Fibroblast of villous mesenchyme (primary cell): ENCODE measurements at regions not wholly inside any gene's neighbourhood (a gene's known extent, or its start where the extent isn't known, plus 50 kb on each side); places are given as distances from the start of the nearest gene placed in this dataset.

Experiments
- DNase-seq: peaks from one replicate; pipeline ENCODE4 v3.0.0-alpha.2; 2010; ENCODE audit warnings: low read depth
- H3K4me3 ChIP-seq: 2 replicates; pipeline ENCODE4 v1.5.1; 2011; ENCODE audit warnings: low read depth, mild to moderate bottlenecking, low read length
- TF ChIP-seq, protein P1 (sequence below): IDR thresholded peaks from 2 replicates; pipeline ENCODE4 v1.5.1; 2012; ENCODE audit warnings: low read depth, mild to moderate bottlenecking, low read length; ENCODE audit not compliant: insufficient read depth

DNA sequence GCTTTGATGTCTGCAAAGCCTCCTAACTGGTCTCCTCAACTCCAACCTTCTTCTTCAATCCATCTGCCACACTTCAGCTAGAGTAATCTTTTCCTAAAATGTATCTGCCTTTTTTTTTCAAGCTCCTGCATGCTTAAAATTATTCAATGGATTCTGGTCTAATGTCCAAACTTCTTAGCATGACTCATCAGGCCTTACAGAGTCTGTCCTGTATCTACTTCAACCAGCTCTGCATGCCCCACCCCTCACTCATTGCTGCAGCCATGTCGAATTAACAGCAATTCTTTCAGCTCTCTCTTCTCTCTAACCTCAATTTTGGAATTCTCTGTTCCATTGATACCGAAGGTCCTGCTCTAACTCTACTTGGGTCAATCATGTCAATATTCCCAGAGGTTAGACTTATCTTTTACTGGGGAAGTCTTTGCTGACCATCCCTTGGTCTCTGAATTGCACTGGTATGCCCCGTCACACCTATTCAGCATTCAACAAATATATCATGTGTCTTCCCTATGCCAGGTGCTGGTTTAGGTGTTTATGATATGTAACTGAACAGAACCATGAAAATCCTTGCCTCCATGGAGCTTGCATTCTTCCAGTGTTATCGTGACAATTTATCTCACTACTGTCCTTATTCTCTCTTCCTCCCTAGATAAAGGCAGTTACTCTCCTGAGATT lies 88.5 kb upstream of the NANOGP8 start:
- H3K4me3 ChIP-seq: no peak overlapping the region
- peak; percentile 19 for DNase-seq
- TF ChIP-seq, protein P1, sequence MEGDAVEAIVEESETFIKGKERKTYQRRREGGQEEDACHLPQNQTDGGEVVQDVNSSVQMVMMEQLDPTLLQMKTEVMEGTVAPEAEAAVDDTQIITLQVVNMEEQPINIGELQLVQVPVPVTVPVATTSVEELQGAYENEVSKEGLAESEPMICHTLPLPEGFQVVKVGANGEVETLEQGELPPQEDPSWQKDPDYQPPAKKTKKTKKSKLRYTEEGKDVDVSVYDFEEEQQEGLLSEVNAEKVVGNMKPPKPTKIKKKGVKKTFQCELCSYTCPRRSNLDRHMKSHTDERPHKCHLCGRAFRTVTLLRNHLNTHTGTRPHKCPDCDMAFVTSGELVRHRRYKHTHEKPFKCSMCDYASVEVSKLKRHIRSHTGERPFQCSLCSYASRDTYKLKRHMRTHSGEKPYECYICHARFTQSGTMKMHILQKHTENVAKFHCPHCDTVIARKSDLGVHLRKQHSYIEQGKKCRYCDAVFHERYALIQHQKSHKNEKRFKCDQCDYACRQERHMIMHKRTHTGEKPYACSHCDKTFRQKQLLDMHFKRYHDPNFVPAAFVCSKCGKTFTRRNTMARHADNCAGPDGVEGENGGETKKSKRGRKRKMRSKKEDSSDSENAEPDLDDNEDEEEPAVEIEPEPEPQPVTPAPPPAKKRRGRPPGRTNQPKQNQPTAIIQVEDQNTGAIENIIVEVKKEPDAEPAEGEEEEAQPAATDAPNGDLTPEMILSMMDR: no peak

DNA sequence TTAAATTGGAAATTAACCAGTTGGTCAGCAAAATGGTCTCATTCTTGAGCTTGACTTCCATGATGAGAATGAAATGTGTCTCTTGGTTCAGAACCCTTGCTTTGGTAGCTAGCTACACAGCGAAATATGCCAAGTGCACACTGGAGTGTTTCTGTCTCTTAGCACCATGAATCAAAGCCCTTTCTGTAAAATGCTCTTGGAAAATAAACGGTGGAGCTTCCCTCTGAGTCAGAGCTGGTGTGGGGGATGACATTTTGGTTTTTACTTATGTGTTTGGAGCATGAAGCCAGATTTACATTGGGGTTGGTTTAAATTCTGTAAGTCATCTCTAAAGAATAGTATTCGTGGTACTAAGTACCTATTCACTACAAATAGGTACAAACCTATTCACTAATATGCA lies 85.1 kb upstream of the NANOGP8 start:
- H3K4me3 ChIP-seq: no peak overlapping the region
- DNase-seq: no peak
- TF ChIP-seq, protein P1: no peak

DNA sequence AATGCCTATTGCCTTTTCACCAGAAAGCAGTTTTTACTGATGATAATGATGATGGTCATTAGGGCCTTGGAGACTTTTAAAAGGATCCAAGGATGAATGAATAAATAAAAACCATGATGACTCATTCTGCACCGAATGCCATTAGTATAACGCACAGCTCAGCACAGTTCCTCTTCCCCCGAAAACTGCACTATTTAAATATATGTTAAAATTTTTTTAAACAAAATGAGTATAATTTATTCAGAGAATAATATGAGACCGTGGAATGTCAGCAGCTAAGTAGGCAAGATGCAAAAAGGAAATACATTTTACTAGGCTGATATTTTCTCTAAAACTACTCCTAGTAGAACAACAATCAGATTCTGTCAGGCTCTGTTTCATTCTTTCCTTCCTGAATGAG lies 83.4 kb upstream of the NANOGP8 start:
- TF ChIP-seq, protein P1: no peak
- peak; percentile 61 for DNase-seq
- H3K4me3 ChIP-seq: no peak overlapping the region

DNA sequence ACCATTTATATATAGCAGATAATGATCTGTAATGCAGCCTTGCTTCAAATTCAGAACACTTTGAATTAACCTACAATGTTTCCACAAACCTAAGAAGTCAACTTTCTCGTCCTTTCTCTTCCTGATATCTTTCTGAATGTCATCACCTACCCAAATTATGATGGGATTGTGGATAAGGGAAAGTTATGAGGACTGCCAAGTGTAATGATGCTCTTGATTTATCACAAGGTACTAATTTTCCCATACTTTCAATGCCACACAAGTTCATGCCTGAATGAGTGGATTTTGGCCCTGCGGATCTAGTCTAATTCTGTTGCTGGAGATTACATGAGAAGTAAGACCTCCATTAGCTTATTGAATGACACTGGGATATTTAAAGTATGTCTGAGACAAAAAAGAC lies 82.6 kb upstream of the NANOGP8 start:
- H3K4me3 ChIP-seq: no peak overlapping the region
- DNase-seq: no peak
- TF ChIP-seq, protein P1: no peak

DNA sequence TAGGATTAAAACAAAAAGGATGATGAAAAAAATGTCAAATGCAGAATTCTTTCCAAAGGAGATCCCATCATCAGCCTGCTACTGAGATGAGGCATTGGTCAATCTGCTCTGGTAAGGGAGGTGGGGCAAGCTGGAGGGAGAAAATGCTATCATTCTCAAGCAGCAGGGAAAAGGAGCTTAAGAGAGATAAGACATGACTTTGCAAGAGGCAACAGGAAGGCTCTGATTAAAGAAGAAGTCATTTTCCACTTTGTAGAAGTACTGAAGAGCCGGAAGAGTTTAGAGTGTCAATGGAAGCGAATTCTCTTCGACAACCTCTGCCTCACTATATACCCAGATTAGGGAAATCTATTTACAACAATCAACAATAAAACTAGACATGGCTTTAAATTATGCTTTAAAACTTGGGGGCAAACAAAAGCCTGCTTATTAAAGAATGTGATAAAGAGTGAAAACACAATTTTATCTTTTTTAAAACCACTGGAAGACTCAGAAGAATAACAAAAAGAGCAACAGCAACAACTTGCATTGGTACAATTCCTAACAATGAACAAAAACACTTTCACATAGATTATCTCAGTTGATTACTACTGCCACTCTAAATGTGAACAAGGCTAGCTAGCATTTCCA lies 81.8 kb upstream of the NANOGP8 start:
- DNase-seq: peak; percentile 60
- no peak overlapping the region for H3K4me3 ChIP-seq
- TF ChIP-seq, protein P1: no peak

DNA sequence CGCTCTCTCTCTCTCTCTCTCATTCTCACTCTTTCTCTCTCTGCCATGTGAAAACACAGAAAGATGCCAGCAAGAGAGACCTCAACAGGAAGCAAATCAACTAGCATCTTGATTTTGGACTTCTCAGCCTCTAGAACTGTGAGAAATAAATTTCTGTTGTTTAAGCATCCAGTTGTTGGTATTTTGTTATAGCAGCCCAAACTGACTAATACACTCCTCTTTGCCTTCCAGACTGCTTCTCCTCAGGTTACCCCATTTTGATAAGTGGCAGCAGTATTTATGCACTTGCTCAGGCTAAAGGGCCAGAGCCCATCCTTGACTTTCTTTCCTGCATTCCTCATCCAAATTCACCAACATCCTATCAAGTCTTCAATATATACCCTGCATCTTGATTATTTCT lies 76.6 kb upstream of the NANOGP8 start:
- TF ChIP-seq, protein P1: no peak
- no peak for DNase-seq
- no peak overlapping the region for H3K4me3 ChIP-seq
